HG03280 (cell line): ENCODE measurements at regions not wholly inside any gene's neighbourhood (a gene's known extent, or its start where the extent isn't known, plus 50 kb on each side); places are given as distances from the start of the nearest gene placed in this dataset.

Source experiments
- ATAC-seq: cut with Tn5 transposase; IDR thresholded peaks from one replicate; pipeline ENCODE4 v1.9.1; 2021; ENCODE audit warnings: mild to moderate bottlenecking, moderate library complexity; ENCODE audit not compliant: unreplicated experiment

GRCh38 chr2:126177479-126177878 lies 478.5 kb upstream of the GYPC start:
- no peak for ATAC-seq

- no peak for ATAC-seq
Measured at GRCh38 chr2:126187668-126188067, 468.3 kb upstream of the GYPC start.

DNA sequence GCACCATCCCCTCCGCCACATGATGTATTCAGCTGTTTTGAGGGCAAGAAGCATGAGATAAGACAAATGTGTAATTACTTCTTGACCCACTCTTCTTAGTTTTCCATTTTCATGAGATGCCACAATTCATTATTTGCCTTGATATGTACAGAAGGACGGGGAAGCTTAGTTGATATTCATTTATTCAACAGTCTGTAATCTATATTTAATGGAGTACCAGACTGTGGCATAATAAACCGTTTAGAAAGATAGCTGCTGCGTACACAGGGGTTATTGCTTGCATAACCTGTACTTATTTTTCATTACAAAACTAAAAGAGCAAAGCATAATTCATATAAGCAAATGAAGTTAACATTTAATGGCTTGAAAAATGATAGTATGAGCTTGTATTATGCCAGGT lies 466.4 kb upstream of the GYPC start:
- no peak for ATAC-seq

DNA sequence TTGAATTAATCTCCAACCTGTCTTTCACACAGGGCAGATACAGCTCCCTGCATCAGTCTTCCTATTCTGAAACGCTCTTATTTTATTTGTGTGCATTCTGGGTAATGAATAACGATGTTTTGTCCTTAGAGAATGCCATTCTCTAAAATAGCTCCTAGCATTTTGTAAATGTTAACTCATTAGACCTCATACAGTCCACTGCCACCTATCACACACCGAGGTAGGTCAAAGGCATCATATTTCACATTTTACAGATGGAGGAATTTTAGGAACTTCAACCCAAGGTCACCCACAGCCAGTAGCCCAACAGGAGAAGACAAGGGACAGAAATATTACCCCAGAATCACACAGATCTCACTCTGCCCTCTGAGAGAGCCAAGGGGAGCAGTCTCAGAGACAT lies 455.4 kb upstream of the GYPC start:
- ATAC-seq, result no peak

DNA sequence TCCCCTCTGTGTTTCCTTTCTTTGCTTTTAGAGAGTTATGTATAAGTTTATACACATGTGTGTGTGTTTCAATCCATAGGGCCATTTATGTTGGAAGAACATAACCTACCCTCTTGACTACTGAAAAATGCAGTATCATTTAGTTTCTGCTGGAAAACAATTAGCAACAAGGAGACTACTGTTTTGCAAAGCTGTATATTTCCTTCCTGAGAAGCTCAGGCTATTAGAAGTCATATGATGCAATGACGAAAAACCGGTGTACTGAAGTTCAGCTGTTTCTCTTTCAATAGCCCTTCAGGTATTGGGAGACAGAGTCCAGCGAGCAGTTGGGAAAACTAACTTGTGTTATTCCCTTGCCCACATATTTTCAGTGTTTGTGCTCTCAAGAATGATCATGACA lies 447.7 kb upstream of the GYPC start:
- no peak for ATAC-seq

- ATAC-seq, result no peak
Measured at GRCh38 chr2:126212735-126213134, 443.2 kb upstream of the GYPC start.

GRCh38 chr2:126219081-126219480 lies 436.9 kb upstream of the GYPC start:
- no peak for ATAC-seq

GRCh38 chr2:126220331-126220730 lies 435.6 kb upstream of the GYPC start:
- ATAC-seq, result no peak

DNA sequence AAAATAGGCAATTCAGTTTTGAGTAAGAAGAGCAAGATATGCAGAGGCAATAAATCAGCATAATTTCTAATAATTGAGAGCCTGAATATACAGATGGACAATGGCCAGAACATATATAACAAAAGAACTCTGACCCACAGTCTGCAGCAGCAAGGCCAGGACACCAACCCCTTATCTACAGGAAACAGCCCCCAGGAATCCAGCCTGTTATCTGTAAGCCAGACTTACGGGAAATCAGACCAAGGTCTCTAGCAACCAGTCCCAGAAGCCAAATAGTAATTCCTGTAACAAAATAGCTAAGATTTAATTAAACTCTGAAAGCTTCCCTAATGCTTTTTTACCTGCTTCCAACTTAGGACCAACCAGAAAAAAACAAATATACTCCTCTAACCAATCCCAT lies 434.5 kb upstream of the GYPC start:
- ATAC-seq, result no peak

GRCh38 chr2:126222278-126222677 lies 433.7 kb upstream of the GYPC start:
- ATAC-seq, result no peak

DNA sequence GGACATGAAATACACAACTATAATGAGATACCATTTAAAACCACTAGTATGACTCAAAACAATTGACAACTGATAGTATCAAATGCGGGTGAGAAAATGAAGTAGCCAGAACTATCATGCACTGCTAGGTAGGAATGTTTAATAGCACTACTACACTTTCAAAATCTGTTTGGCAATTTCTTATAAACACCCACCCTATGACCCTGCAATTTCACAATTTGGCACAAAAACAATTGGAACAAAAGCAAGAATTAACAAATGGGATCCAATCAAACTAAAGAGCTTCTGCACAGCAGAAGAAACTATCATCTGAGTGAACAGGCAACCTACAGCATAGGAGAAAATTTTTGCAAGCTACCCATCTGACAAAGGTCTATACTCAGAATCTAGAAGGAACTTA lies 431.2 kb upstream of the GYPC start:
- no peak for ATAC-seq

DNA sequence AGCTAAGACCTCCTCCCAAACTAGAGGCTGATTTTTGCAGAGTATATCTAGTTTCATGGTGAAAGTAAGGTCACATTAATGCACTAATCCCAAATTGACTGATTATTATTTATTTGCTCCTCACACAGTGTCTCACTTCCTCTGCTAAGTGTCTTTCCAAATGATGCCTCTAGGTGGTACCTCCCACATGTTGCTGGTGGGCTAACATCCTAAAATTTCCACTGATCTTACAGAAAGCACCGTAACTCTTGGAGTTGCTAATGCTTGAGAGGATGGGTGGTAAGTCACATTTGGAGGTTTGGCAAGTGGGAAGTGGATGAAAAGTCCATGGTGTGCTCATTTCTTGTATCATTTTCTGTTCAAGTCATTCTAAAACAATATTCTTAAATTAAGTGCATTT lies 428.7 kb upstream of the GYPC start:
- ATAC-seq, result no peak

GRCh38 chr2:126228531-126228930 lies 427.4 kb upstream of the GYPC start:
- no peak for ATAC-seq

GRCh38 chr2:126238251-126238650 lies 417.7 kb upstream of the GYPC start:
- ATAC-seq, result no peak

- no peak for ATAC-seq
Measured at GRCh38 chr2:126239320-126239955, 416.5 kb upstream of the GYPC start.

DNA sequence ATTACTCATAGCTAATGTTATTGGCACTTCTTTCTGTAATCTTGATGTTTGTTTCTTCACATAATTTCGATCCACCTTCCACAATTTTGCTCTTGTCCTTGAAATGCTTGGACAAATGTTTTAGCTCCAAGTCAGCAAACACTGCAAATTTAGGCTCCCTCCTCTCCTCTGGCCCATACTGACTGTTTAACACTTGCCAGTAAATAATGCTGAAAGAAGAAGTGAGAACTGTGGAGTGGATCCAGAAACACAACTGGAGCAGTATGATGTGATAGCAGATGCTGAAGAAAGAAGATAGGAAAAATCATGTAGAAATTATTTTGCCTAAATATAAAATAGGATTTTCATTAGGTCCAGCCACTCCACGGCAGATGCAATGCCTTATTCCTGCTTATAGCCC lies 415.0 kb upstream of the GYPC start:
- ATAC-seq, result no peak

GRCh38 chr2:126241411-126241810 lies 414.5 kb upstream of the GYPC start:
- no peak for ATAC-seq

DNA sequence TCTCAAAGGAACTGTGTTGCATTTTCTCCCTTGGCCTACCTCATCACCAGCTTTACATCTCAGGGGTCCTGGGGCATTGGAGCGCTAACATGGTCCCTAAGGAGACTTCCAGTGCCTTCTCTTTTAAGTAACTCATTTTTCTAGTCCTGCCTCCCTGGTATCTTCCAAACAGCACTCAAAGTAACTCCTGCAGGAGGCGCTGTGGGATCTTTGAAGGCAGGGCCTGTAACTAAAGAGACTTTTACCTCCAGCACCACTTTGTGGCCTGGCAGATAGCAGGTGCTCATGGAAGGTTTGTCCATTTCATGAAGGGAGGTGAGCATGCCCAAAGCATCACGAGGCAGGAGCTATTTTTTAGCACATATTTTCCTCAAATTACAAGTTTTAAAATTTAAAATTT lies 411.0 kb upstream of the GYPC start:
- peak; percentile 59 for ATAC-seq

GRCh38 chr2:126253669-126254068 lies 402.3 kb upstream of the GYPC start:
- no peak for ATAC-seq

- ATAC-seq, result no peak
Measured at GRCh38 chr2:126264625-126265024, 391.3 kb upstream of the GYPC start.

GRCh38 chr2:126269911-126270310 lies 386.0 kb upstream of the GYPC start:
- no peak for ATAC-seq

GRCh38 chr2:126270587-126270986 lies 385.4 kb upstream of the GYPC start:
- ATAC-seq, result no peak

- no peak for ATAC-seq
Measured at GRCh38 chr2:126272401-126272800, 383.6 kb upstream of the GYPC start.
